ENCODE measurements at regions not wholly inside any gene's neighbourhood (a gene's known extent, or its start where the extent isn't known, plus 50 kb on each side); places are given as distances from the start of the nearest gene placed in this dataset.

DNA sequence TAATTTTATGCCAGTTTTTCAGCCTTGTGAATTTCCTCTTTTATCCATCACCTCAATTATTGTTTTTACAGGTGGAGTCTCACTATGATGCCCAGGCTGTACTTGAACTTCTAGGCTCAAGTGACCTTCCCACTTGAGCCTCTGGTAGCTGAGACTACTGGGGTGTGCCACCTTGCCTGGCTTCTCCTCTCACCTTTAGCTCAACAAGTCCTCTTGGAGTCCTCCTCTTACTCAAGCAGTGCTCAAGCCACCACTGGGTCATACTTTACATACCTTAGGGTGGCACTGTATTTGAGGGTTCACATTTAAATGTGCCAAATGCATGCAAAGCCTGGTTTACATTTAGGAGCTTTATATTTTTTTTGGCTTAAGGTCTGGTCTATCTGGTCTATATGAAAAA lies 350.1 kb upstream of the MCTP2 start:
- intact Hi-C loops (cut with DNase I; ENCODE audit: low total_unique reads): no loop called here
- TF ChIP-seq POLR2A (IDR thresholded peaks at IDR 0.05): no peak
- TF ChIP-seq, protein P1, sequence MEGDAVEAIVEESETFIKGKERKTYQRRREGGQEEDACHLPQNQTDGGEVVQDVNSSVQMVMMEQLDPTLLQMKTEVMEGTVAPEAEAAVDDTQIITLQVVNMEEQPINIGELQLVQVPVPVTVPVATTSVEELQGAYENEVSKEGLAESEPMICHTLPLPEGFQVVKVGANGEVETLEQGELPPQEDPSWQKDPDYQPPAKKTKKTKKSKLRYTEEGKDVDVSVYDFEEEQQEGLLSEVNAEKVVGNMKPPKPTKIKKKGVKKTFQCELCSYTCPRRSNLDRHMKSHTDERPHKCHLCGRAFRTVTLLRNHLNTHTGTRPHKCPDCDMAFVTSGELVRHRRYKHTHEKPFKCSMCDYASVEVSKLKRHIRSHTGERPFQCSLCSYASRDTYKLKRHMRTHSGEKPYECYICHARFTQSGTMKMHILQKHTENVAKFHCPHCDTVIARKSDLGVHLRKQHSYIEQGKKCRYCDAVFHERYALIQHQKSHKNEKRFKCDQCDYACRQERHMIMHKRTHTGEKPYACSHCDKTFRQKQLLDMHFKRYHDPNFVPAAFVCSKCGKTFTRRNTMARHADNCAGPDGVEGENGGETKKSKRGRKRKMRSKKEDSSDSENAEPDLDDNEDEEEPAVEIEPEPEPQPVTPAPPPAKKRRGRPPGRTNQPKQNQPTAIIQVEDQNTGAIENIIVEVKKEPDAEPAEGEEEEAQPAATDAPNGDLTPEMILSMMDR (IDR thresholded peaks at IDR 0.05): no peak
- no peak for DNase-seq (ENCODE audit: low spot score in 2 of 2)
- no peak overlapping the region for H3K4me3 ChIP-seq (ENCODE audit: low read depth, poor library complexity, severe bottlenecking)

DNA sequence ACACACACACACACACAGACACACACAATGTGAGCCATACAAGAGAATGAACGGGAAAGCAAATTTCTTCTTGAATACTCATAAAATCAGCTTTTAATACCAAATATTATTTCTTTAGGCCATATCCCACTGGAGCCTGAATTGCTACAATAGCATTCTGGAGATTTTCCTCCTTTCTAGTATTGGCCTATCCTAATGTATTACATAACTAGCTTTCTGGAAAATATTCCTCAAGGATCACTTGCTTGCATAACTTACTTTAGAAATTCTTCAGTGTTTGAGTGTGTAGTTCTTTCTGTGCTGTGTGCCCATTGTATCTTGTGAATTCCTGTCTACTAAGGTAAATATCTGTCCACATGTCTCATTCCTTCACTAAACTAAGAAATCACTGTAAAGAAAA lies 351.0 kb upstream of the MCTP2 start:
- TF ChIP-seq, protein P1 (IDR thresholded peaks at IDR 0.05): no peak
- no peak for TF ChIP-seq POLR2A (IDR thresholded peaks at IDR 0.05)
- 80 to 96% methylated on average over 1 of the region's 1 CpG for WGBS, 2 donors
- intact Hi-C loops (cut with DNase I; ENCODE audit: low total_unique reads): no loop called here
- no peak overlapping the region for H3K4me3 ChIP-seq (ENCODE audit: low read depth, poor library complexity, severe bottlenecking)
- DNase-seq (ENCODE audit: low spot score in 2 of 2): no peak

DNA sequence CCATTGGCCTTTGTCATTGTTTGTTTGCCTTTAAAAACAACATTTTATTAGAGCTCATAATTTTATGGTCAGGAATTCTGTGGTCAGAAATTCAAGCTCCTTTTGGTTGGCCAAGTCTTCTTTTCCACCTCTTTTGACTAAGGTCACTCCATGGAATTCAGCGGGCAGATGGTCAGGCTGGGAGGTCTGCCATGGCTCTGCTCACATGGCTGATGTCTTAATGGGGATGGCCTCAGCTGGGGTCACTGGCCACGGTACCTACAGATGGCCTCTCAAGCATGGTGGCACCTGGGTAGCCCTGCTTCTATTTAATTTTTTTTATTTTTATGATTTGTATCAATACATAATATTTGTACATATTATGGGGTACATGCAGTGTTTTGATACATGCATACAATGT lies 360.8 kb upstream of the MCTP2 start:
- H3K4me3 ChIP-seq (ENCODE audit: low read depth, poor library complexity, severe bottlenecking): no peak overlapping the region
- TF ChIP-seq, protein P1 (IDR thresholded peaks at IDR 0.05): no peak
- no peak for TF ChIP-seq POLR2A (IDR thresholded peaks at IDR 0.05)
- 97 to 100% methylated on average over 2 of the region's 2 CpGs for WGBS, 2 donors
- intact Hi-C loops (cut with DNase I; ENCODE audit: low total_unique reads): no loop called here
- no peak for DNase-seq (ENCODE audit: low spot score in 2 of 2)

DNA sequence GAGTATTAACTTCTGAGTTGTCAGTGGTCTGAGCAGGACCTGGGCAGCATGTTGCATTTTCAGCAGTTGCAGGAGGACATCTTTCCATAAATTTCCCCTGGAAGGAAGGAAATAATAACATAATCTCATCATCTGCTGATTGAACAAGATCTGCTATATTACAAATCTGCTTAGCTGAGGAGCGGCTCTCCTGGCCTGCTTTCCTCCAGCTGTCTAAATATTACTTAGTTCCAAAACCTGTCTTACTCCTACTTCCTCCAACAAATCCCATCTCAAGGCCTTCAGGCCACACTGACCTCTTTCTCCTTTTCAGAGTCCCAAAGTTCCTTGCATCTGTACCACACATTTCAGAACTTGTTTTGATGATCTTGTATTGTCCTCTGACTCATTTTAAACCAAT lies 364.4 kb upstream of the MCTP2 start:
- no peak for DNase-seq (ENCODE audit: low spot score in 2 of 2)
- intact Hi-C loops (cut with DNase I; ENCODE audit: low total_unique reads): no loop called here
- TF ChIP-seq, protein P1 (IDR thresholded peaks at IDR 0.05): no peak
- TF ChIP-seq POLR2A (IDR thresholded peaks at IDR 0.05): no peak
- H3K4me3 ChIP-seq (ENCODE audit: low read depth, poor library complexity, severe bottlenecking): no peak overlapping the region
- 31 to 41% methylated on average over 1 of the region's 1 CpG for WGBS, 2 donors

DNA sequence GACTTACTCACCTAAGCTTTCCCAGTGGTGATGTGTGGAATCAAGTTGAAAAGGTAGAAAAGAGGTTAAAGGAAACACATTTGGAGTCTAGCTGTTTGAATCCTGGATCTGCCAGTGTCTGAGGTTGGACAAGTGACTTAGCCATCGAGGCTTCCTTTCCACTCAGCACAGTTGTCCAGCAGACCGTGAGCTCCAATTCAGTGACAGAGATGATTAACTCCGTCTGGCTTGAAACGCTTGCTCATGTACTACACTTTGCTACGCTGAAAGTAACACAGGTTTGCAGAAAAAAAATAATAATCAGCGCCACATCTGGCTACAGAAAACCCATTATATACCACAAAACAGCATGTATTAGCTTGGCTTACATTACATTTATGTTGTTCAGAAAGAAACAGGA lies 364.9 kb upstream of the MCTP2 start:
- DNase-seq (ENCODE audit: low spot score in 2 of 2): no peak
- 70 to 80% methylated on average over 6 of the region's 6 CpGs for WGBS, 2 donors
- no peak for TF ChIP-seq POLR2A (IDR thresholded peaks at IDR 0.05)
- TF ChIP-seq, protein P1 (IDR thresholded peaks at IDR 0.05): no peak
- intact Hi-C loops (cut with DNase I; ENCODE audit: low total_unique reads): no loop called here
- no peak overlapping the region for H3K4me3 ChIP-seq (ENCODE audit: low read depth, poor library complexity, severe bottlenecking)

DNA sequence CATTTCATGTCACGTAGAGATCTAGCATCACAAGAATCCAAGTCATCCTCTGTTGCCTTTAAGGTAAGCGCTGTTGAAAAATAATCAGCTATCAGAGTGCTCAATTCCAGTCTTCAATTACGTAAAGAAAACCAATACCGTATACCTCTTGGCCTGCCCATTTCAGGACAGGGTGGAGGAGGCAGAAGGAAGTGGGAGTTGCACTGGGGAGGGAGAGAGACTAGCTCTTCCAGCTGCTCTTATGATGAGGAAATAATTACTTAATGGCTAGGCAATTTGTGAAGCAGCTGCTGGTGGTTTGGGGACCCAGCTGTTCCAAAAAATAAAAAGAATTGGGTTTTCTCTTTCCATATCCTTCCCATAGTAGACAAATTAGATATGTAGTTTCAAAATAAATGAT lies 365.8 kb upstream of the MCTP2 start:
- WGBS, 2 donors: 74 to 82% methylated on average over 4 of the region's 4 CpGs
- no peak overlapping the region for H3K4me3 ChIP-seq (ENCODE audit: low read depth, poor library complexity, severe bottlenecking)
- intact Hi-C loops (cut with DNase I; ENCODE audit: low total_unique reads): no loop called here
- no peak for TF ChIP-seq POLR2A (IDR thresholded peaks at IDR 0.05)
- TF ChIP-seq, protein P1 (IDR thresholded peaks at IDR 0.05): no peak
- no peak for DNase-seq (ENCODE audit: low spot score in 2 of 2)
